GM19238 (cell line): ENCODE measurements at regions not wholly inside any gene's neighbourhood (a gene's known extent, or its start where the extent isn't known, plus 50 kb on each side); places are given as distances from the start of the nearest gene placed in this dataset.

Experiments used
- DNase-seq: peaks from one replicate; pipeline ENCODE4 v3.0.0; 2011; ENCODE audit warnings: low spot score; ENCODE audit not compliant: insufficient read length

DNA sequence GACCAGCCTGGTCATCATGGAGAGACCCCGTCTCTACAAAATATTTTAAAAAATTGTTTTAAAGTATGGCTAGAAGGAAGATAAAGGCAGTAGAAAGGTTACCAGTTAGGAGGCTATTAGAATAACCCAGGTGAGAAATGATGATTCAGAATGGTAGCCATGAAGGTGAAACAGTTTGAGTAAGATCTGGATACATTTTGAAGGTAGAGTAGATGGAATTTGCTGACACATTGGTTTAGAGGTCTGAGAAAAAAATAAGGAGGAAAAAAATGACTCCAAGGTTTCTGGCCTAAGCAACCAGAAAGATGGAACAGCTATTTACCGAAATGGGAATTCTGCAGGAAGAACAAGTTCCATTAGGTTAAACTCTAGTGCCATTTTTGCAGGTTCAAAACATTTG is 167.9 kb upstream of the TAB2 start:
- no peak for DNase-seq

DNA sequence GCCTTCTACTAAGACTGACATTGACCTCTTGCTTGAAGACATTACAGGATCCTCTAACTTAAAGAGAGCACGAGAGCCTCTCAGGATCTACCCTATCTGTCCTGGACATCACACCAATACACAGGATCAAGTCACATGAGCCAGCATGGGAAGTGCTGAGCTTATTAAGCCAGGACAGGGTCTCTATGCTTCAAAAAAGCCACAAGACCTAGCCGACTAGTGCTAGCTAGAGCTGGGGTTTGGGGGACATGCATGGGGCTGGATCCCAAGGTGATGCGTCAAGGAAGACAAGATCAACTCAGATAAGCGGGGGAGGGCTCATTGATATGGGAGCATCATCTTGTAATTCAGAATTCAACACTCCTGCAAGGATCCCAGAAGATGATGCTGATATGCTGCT is 167.2 kb upstream of the TAB2 start:
- no peak for DNase-seq

DNA sequence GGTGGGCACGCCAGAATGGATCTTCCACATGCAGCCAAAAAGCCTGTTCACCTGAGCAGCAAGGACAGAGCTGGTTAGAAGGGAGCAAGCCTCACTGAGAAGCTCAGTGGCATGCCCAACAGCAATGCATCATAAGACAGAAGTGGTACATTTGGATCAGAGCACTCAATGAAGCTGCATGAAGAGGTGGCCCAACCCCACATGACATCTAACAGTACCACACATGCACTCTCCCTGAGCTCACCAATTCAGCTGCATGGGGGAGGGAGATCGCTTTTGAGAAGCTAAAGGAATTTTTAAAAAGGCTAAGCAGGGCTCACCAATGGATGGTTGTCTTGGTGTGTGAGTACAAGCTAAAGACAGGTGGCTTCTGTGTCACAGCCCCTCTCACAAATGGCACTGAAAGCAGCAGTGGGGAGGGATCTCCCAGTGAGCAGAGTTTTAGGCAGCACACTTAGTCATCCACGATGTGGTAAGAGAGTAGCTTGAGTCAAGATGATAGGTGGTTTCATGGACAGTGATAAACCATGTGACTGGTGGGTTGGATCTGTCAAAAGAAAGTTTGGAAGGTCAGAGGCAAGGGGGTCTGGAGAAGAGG is 166.6 kb upstream of the TAB2 start:
- DNase-seq = no peak

DNA sequence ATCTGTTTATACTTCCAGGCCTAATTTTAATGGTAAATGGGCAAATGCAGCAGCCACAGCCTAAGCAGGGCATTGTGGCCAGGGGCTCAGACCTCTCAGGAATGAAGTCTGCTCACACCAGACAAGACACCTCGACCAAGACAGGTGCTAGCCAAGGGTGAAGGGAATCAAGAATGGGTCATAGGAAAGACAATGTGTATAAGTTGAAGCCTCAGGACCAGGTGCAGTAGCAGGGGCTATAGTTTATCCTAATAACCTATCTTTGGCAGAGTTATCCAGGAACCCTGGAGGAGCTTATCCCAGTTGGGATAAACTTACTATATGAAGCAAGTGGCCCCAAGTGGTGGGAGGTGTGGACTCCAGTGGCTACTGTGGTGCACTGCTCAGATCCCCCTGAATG is 165.0 kb upstream of the TAB2 start:
- DNase-seq = no peak

DNA sequence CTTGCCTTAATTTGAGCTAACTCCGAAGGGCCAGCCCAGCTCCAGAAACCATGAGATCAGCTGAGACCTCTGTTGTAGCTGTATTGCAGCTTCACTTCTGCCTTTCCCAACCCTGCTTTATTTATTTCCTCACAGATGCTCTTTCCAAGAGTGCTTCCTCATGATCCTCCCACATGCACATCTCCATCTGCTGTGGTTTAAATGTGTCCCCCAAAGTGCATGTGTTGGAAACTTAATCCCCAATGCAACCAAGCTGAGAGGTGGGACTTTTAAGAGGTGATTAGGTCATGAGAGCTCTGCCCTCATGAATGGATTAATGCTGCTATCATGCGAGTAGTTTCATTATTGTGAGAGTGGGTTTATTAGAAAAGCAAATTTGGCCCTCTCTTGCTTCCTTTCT is 164.4 kb upstream of the TAB2 start:
- DNase-seq = no peak

DNA sequence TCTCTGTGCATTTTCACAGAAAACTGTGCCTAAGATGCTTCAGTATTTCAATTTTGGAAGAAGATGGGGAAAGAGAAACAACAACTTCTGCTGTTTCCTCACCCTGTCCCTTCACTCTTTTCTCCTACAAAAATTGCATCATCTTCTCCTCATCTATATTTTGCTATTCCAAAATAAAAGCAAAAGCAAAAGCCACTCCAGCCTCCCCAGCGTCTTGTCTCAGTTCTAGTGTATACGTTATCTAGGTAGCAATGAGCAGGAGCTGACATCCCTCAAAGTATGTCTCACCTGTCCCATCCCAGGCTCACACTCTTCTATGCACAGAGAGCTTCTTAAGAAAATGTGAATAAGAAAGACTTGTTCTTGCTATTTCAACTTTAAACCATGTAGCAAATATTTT is 163.8 kb upstream of the TAB2 start:
- no peak for DNase-seq

DNA sequence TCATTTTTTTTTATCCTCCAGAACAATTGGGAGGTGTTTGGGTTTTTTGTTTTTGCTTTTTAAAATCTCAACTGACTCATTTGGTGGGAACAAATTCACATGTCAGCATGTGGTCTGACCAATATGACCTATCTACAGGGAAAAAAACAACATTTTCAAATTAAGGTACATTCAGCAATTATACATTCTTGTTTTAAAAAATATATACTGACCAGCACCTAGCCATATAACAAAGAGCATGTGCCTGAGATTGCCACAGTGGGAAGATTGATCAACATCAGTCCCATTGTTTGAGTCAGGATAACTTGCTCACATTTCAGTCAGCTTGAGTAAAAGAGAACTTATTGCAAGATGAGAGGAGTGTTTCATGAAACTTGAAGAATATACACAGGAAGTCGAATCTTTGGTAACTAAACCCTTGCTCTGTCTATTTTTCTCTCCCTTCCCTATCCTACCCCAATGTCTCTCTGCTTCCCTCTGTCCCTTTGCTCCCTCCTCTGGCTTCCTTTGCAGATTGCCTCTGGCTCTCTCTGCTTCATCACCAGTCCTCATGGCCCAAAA is 163.2 kb upstream of the TAB2 start:
- no peak for DNase-seq

DNA sequence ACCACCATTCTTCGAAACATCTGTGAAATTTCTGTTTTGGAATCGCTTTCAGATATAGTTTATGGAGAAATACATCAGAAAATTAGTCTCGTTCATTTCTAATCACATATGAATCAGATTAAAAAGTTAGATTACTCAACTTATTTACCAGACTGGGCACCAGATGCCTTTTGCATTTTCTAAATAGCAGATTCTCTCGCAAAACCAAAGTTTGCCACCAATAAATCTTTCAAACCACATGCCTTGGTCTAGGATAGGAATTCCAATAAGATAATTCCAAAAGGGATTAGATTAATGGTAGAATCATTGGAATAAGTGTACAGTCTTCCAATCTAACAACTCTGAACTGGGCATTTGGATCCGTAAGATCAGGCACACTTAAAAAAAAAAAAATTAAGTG is 160.4 kb upstream of the TAB2 start:
- no peak for DNase-seq

DNA sequence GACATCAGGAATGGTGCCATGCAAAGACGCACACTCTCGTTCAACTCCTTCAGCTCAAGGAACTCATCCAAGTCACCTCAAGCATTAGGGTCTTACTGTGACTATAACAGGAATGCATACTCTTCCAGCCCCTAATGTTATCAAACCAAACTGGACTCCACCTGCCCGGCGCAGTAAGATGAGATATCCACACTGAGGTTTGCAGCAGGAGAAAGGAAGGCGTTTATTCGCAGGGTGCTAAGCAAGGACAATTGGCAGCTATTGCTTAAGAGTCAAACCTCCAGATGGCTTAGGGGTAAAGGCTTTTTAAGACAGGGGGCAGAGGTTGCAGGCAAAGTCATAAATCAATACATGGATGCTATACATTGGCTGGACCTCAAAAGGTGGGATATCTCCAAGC is 159.4 kb upstream of the TAB2 start:
- no peak for DNase-seq

DNA sequence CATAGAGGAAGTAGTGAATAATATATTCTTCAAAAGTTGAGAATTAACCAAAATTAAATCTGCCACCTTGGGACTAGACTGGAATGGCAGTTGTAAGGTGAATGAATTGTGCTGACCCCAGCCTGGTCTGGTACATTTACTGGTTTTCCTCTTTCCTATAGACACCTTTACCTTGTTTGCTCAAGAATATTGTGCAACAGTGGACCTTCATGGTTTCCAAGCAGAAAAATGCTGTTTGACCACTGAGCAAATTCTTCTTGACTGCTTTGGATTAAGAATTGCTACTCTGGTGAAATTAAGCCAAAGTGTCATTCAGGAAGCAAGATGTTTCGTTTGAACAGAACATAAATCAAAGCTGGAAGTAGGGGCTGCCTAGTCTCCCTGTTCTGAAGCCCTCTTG is 156.6 kb upstream of the TAB2 start:
- no peak for DNase-seq

DNA sequence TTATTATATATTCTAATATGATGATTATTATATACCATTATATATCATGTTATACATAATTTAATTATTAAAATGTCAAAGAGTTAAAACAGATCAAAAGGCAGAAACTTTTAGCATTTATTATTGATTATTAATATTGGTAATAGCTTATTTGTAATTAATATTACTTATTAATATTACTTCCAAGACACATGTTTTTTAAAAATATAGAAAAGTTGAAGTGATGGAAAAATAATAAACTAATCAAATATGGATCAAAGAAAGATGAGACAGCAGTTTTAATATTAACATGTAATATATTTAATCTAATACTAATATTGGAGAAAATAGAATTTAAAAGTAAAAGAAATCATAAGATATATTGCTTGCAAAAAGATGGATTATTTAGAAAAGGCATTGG is 154.6 kb upstream of the TAB2 start:
- DNase-seq = no peak

DNA sequence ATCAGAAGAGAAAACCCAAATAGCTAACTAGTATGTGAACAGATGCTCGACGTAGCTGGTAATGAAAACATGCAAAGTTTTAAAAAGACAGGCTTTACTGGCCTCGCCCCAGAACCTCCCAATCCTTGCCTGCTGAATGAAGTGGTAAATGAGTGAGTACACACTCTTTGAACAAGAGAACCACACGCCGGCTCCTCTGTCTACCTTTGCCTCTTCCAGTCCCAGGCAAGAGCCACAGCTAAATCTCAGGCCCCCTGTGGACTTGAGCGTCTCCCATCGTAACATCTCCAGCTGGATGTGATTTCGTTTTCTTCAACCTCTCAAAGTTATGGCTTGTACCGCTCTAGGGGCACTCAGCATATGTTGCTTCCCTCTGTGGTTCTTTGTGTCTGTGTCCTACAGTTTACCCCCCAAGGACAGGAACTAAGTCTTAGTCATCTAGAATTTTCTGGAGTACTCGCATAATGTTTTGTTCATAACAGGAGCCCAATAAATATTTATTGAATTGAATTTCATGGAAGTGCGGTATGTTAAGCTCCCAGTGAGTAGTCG is 153.2 kb upstream of the TAB2 start:
- DNase-seq = no peak

DNA sequence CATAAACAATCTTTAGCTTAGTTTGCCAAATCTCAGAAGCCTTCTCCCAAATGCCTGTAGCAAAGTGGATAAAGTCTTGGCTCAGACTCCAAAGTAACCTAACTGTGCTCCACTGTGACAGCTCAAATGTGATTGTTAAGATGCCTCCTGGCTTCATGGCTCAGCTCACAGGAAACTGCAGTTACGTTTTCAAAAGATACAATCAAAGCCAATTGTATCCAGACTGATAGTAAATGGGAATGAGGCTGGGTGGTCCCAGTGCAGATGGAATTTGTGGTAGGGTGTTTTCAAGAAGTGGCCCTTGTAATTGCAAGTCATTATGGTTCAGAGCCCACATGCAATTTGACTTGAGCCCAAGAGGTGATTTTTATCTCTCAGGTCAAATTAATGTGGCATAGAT is 151.2 kb upstream of the TAB2 start:
- DNase-seq = no peak

DNA sequence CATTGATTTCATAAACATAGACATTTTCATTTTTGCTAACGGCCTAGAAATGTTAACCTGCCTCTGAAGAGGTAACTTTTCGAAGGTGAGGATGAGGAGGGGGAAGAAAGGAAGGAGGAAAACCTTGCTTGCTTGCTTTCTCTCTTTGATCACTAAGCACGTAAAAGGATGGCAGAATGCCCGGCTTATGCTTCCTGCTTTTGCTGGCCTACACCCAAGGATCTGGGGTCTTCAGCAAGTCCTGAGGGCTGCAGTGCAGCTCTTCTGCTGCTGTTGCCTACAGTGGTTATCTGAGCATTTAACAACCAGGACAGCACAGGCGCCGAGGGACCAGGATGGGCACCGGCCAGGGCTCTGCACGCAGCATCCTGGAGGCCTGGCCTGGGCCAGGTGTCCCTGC is 150.8 kb upstream of the TAB2 start:
- DNase-seq = no peak

DNA sequence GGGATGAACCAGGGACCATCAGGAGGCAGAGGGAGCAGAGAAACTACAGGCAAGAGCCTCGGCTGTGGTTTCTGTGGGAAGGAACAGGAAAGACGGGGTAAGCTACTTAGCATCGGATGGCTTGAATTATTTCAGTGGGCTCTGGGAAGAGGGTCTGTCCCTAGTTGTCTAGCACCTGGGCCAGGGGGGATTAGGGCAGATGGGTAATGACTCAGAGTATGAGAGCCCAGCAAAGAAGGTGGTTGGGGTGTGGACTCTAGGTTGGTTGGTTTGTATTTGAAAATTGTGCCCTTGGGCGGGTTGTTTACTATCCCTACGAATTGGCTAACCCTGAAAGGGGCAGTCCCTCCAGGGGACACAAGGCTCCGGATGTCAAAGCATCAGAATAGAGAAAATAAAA is 148.5 kb upstream of the TAB2 start:
- no peak for DNase-seq

DNA sequence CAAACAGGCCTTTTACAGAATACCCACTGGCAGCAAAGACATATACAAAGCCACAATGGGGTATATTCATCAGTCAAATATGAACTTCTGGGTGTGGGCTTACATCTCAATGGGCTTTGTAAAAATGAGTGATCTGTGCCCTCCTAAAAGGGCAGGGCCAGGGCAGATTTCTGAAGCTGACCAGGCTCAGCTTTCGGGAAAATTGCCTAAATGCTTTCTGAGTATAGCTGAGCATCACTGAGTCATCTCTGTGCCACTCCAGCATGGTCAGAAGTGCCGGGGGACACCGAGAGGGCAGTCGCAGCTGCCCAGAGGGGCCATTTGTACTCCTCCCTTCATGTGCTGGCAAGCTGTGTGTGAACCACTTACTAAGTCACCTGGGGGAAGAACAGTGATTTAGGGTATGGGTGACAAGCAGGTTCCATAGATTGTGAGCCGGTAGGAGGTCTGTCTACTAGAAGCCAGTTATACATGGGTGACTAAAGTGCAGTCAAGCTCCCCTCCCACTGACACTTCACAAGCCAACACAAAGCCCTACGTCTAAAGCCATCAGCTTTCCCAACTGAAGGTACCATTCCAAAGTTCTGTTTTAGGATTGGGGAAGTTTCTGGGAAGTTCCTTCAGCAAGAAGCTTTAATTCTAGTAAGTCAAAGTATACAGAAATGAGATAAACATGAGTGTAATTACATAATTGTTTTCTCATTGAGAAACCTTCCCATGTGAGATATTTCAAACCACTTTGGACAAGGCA is 147.6 kb upstream of the TAB2 start:
- DNase-seq = no peak

DNA sequence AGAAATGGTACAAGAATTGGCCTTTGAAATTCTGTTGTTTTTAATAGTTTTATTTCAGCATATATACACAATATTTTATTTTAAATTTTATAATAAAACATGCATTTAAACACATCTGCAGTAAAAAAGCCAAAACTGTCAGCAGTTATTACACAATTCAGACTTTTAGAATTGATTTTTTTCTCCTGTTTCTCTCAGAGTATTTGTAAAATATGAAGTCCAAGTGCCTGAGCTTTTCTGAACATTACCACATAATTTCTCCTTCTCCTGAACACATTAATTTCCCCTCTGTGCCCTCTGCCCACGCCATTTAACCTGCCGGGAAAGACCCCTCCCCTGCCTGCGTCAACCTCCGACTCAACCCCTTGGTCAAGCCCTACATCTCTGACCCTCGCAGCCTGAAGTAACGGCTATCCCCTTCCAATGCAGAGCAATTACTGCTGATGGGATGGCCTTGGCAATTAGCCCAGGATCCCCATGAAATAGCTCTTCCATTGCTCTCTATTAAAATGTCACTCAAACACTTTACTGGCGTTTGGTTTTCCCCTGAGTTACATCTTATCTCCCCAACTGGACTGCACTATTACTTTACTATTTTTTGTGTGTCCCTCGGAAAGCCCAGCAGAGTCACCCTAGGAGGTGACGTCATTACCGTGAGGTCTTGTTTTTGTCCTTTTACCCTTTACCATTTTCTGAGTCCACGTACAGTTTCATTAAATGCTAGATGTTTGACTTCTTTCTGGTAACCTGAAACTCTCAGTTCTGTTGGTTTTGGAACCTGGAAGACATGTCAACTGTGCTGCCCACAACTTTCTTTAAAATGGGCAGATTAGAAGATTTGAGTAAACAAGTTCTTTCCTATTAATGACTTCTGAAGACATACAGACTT is 146.7 kb upstream of the TAB2 start:
- DNase-seq = no peak

DNA sequence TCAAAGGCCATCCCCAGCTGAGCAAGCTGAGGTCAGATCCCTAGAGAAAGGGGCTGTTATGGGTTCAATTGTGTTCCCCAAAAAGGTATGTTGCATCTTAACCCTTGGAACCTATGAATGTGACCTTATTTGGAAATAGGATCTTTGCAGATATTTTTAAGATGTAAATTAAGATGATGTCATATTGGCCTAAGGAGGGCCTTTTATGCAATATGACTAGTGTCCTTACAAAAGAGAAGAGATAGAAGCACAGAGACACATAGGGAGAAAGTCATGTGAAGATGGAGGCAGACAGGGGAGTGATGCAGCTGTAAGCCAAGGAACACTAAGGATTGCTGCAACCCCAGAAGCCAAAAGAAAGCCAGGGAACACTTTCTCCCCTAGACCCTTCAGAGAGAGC is 144.3 kb upstream of the TAB2 start:
- no peak for DNase-seq

DNA sequence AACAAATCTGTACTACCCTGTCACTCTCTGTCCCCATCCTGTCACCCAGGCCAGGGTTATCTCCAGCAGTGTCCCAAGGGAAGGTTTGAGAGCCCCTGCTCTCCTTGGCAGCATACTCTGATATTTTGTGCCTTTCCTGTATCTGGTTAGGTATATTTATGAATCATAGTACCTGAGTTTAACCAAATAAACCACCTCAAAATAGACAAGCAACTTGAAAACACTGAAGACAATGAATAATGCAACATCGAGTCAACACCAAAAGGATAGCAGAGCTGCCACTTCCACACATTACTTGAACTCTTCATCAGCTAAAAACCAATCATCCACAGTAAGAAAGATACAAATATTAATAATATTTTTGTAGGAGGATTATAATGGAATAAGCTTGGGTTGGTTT is 142.6 kb upstream of the TAB2 start:
- no peak for DNase-seq

DNA sequence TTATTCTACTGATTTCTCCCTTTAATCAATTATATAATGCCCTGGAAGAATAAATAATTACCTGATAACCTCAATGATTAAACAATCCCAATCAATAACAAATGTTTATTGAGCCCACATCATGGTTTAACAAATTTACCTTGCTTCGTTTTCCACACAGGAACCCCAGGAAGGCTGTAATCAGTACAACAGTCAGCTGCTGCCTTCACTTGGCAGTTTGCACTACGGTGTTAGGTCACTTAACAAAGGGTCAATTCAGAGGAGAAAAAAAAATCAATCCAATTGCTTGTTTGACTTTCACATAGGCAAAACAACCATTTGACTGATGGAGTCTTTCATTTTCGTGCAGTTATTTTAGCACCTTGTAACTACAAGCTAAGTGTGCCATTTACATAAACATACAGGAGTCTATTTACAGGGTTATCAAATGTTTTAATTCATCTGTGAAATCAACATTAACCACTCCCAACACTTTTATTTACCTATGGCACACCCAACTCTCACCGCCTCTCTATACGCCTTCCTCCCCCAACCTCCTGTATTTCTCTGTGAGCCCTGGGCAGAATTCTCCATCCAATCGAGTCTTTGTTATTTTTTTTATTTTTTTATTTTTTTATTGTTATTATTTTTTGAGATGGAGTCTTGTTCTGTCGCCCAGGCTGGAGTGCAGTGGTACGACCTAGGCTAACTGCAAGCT is 140.4 kb upstream of the TAB2 start:
- DNase-seq = no peak

DNA sequence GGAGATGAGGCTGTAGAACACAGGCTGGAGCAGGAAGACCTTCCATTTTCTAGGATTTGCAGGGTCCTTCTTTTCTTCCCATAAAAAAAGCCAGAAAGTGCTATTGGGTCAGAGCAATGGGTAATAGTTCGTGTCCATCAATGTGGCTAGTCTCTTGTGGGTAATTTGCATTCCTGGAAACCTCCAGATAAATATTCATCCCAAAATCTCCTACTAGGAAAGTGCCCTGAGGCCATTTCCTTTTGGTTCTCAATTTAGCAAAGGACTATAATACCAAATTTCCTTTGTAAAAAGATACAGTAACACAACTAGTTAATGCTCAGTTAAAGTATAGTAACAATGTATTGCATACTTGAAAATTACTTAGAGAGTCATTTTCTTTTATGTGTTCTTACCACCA is 138.1 kb upstream of the TAB2 start:
- no peak for DNase-seq
